ENCODE measurements at regions not wholly inside any gene's neighbourhood (a gene's known extent, or its start where the extent isn't known, plus 50 kb on each side); places are given as distances from the start of the nearest gene placed in this dataset.

- no peak for DNase-seq (ENCODE audit: low read depth, low spot score)
These were observed 140.4 kb downstream of the DACT1 start for GRCh38 chr14:58778202-58778601.

More at GRCh38 chr14:58778202-58778601, 140.4 kb downstream of the DACT1 start:
- in situ Hi-C loops (cut with MboI), result no loop called here
- ChIA-PET SMC1A (ENCODE audit: uncharacterized antibody, unreplicated experiment) (interaction anchor here (0.5 to 3.5 kb wide), 8 partner anchors 12 to 247 kb away, joined by 3 to 27 read pairs (median 3); no protein-coding TSS in a partner anchor), RAD21 (ENCODE audit: unreplicated experiment) (interaction anchor here (1.5 kb wide), 1 partner anchor 17 kb away, joined by 10 read pairs; no protein-coding TSS in a partner anchor), POLR2A (no interaction called here), CTCF (interaction anchor here (1.2 to 1.8 kb wide), 2 partner anchors 10 to 18 kb away, joined by 4 read pairs; no protein-coding TSS in a partner anchor)
- Histone ChIP-seq H3K4me3 (no peak overlapping the region), H3K27ac (ENCODE audit: control insufficient read depth, insufficient read depth) (no peak overlapping the region), H3K4me2 (ENCODE audit: control insufficient read depth, insufficient read depth) (no peak overlapping the region), H3K9me3 (replicated peaks; ENCODE audit: control insufficient read depth, insufficient read depth, low read length) (no peaks in the 10 kb centered on the region; the same call in 2 of the 3 replicates), H3K79me2 (ENCODE audit: control insufficient read depth, insufficient read depth, low read length) (no peaks in the 10 kb centered on the region), H3K36me3 (ENCODE audit: control insufficient read depth in 2 of 2, insufficient read depth in 2 of 2, low read length in 1 of 2) (no peaks in the 10 kb centered on the region), H3K9ac (ENCODE audit: control insufficient read depth, insufficient read depth, low read length) (no peak overlapping the region), H4K20me1 (ENCODE audit: control insufficient read depth, insufficient read depth) (no peaks in the 10 kb centered on the region), H3K4me1 (ENCODE audit: control insufficient read depth, insufficient read depth, low read length) (no peaks in the 10 kb centered on the region), H2AFZ (ENCODE audit: control insufficient read depth, low read depth, low read length) (no peak overlapping the region), H3K27me3 (replicated peaks in 1 of 2; ENCODE audit: control insufficient read depth in 2 of 2, insufficient read depth in 2 of 2, low read length in 1 of 2) (no peaks in the 10 kb centered on the region)
- FAIRE-seq (peak; percentile 23), ATAC-seq (no peak)
- no TSS peak for BruUV-seq (replicated peaks)
- TF ChIP-seq ZBTB4 (CRISPR knock-in tag; IDR thresholded peaks at IDR 0.05) (no peak), SREBF1 (IDR thresholded peaks at IDR 0.05; ENCODE audit: low read length) (no peak), REST (IDR thresholded peaks at IDR 0.05; ENCODE audit: low read depth, low read length) (no peak), TCF12 (IDR thresholded peaks at IDR 0.05; ENCODE audit: low read depth, low read length) (no peak), POLR2AphosphoS5 (IDR thresholded peaks at IDR 0.05; ENCODE audit: low read length) (no peak)
- intact Hi-C loops (cut with micrococcal nuclease; ENCODE audit: unreplicated experiment), result no loop called here
- WGBS (ENCODE audit: insufficient coverage, insufficient replicate concordance, low lambda C conversion rate, missing lambda C conversion rate), result 47% methylated on average over 3 of the region's 3 CpGs

All from GM12878 (cell line).